H9 (cell line): ENCODE measurements at regions not wholly inside any gene's neighbourhood (a gene's known extent, or its start where the extent isn't known, plus 50 kb on each side); places are given as distances from the start of the nearest gene placed in this dataset.

Experiments
- DNase-seq: peaks from one replicate; pipeline ENCODE4 v3.0.0-alpha.2; 2017
- H2AFZ ChIP-seq: one replicate; pipeline ENCODE4 v1.6.1; 2013; ENCODE audit warnings: mild to moderate bottlenecking, low read length, control low read depth, moderate library complexity
- H2AK5ac ChIP-seq: 2 replicates; pipeline ENCODE4 v1.6.1; 2013; ENCODE audit warnings: low read length, control low read depth, mixed read lengths; ENCODE audit not compliant: insufficient read length
- H2BK120ac ChIP-seq: one replicate; pipeline ENCODE4 v1.6.1; 2013; ENCODE audit warnings: low read depth, mild to moderate bottlenecking, low read length, control low read depth, inconsistent platforms; ENCODE audit not compliant: poor library complexity, severe bottlenecking
- H2BK12ac ChIP-seq: 2 replicates; pipeline ENCODE4 v1.6.1; 2013; ENCODE audit warnings: low read length, control low read depth, mixed read lengths, low read depth; ENCODE audit not compliant: insufficient read length
- H2BK15ac ChIP-seq: 2 replicates; pipeline ENCODE4 v1.6.1; 2013; ENCODE audit warnings: low read depth, low read length, control low read depth
- H2BK20ac ChIP-seq: one replicate; pipeline ENCODE4 v1.6.1; 2013; ENCODE audit warnings: low read depth, mild to moderate bottlenecking, low read length, control low read depth, inconsistent platforms; ENCODE audit not compliant: poor library complexity, severe bottlenecking
- H2BK5ac ChIP-seq: 2 replicates; pipeline ENCODE4 v1.6.1; 2013; ENCODE audit warnings: low read length, control low read depth, mixed read lengths; ENCODE audit not compliant: insufficient read length
- H3K14ac ChIP-seq: 2 replicates; pipeline ENCODE4 v1.6.1; 2013; ENCODE audit warnings: low read length, control low read depth; ENCODE audit not compliant: insufficient read depth
- H3K18ac ChIP-seq: 2 replicates; pipeline ENCODE4 v1.6.1; 2013; ENCODE audit warnings: low read depth, mild to moderate bottlenecking, mixed read lengths, low read length, control low read depth; ENCODE audit not compliant: insufficient read length
- H3K23ac ChIP-seq: 2 replicates; pipeline ENCODE4 v1.6.1; 2013; ENCODE audit warnings: low read length, control low read depth, mixed read lengths, low read depth; ENCODE audit not compliant: insufficient read length
- H3K23me2 ChIP-seq: 2 replicates; pipeline ENCODE4 v1.6.1; 2013; ENCODE audit warnings: low read depth, mild to moderate bottlenecking, mixed read lengths, low read length, control low read depth; ENCODE audit not compliant: insufficient read length, poor library complexity, severe bottlenecking
- H3K27ac ChIP-seq: 2 replicates; pipeline ENCODE4 v1.5.1; 2013; ENCODE audit warnings: low read length, control low read depth, mixed read lengths, low read depth; ENCODE audit not compliant: insufficient read length
- H3K27me3 ChIP-seq: 2 replicates; pipeline ENCODE4 v1.6.1; 2013; ENCODE audit warnings: low read length, control low read depth, inconsistent platforms; ENCODE audit not compliant: insufficient read depth
- H3K4ac ChIP-seq: 2 replicates; pipeline ENCODE4 v1.6.1; 2013; ENCODE audit warnings: low read depth, mild to moderate bottlenecking, control low read depth, inconsistent platforms, low read length, moderate library complexity
- H3K4me1 ChIP-seq: 2 replicates; pipeline ENCODE4 v1.6.1; 2013; ENCODE audit warnings: low read length, control low read depth, inconsistent platforms; ENCODE audit not compliant: insufficient read depth
- H3K4me2 ChIP-seq: 2 replicates; pipeline ENCODE4 v1.6.1; 2013; ENCODE audit warnings: low read length, control low read depth, mixed read lengths; ENCODE audit not compliant: insufficient read length, insufficient read depth
- H3K56ac ChIP-seq: 2 replicates; pipeline ENCODE4 v1.6.1; 2013; ENCODE audit warnings: low read depth, mild to moderate bottlenecking, mixed read lengths, low read length, control low read depth; ENCODE audit not compliant: insufficient read length
- H3K79me1 ChIP-seq: 2 replicates; pipeline ENCODE4 v1.6.1; 2013; ENCODE audit warnings: low read depth, mild to moderate bottlenecking, moderate library complexity, low read length, control low read depth, inconsistent platforms; ENCODE audit not compliant: insufficient read depth, poor library complexity, severe bottlenecking
- H3K79me2 ChIP-seq: 2 replicates; pipeline ENCODE4 v1.6.1; 2013; ENCODE audit warnings: low read length, control low read depth, inconsistent platforms; ENCODE audit not compliant: insufficient read depth
- H3K9ac ChIP-seq: 2 replicates; pipeline ENCODE4 v1.6.1; 2013; ENCODE audit warnings: low read length, control low read depth, mixed read lengths; ENCODE audit not compliant: insufficient read length; ENCODE audit errors: extremely low read depth
- H3K9me3 ChIP-seq: one replicate; pipeline ENCODE4 v1.6.1; 2013; ENCODE audit warnings: low read depth, low read length, inconsistent platforms; ENCODE audit not compliant: control insufficient read depth
- H3T11ph ChIP-seq: one replicate; pipeline ENCODE4 v1.6.1; 2013; ENCODE audit warnings: mild to moderate bottlenecking, low read length, control low read depth, inconsistent platforms
- H4K20me1 ChIP-seq: one replicate; pipeline ENCODE4 v1.6.1; 2013; ENCODE audit not compliant: control insufficient read depth, insufficient read length, insufficient read depth
- H4K5ac ChIP-seq: 2 replicates; pipeline ENCODE4 v1.6.1; 2013; ENCODE audit warnings: low read depth, mild to moderate bottlenecking, mixed read lengths, low read length, control low read depth; ENCODE audit not compliant: insufficient read length
- H4K8ac ChIP-seq: replicated peaks from 2 replicates; pipeline ENCODE4 v1.6.1; 2013; ENCODE audit warnings: low read length, control low read depth, mixed read lengths, low read depth; ENCODE audit not compliant: insufficient read length
- H4K91ac ChIP-seq: 2 replicates; pipeline ENCODE4 v1.6.1; 2013; ENCODE audit warnings: low read depth, mild to moderate bottlenecking, moderate library complexity, mixed read lengths, low read length, control low read depth; ENCODE audit not compliant: insufficient read length
- H3K27ac Mint-ChIP-seq, 3 experiments: 2 replicates in 2 of 3; 3 replicates in 1 of 3; pipeline ENCODE4 v1.8.0; 2020 to 2021; ENCODE audit warnings: mixed read lengths in 3 of 3, mild to moderate bottlenecking in 1 of 3, moderate library complexity in 1 of 3
- H3K27me3 Mint-ChIP-seq: 2 replicates; pipeline ENCODE4 v1.8.0; 2021; ENCODE audit warnings: low read depth, mild to moderate bottlenecking, moderate library complexity, mixed read lengths
- H3K36me3 Mint-ChIP-seq, 3 experiments: 2 replicates in 2 of 3; 3 replicates in 1 of 3; pipeline ENCODE4 v1.8.0; 2020 to 2021; ENCODE audit warnings: low read depth in 3 of 3, mixed read lengths in 3 of 3; ENCODE audit not compliant: insufficient read depth in 1 of 3
- H3K4me1 Mint-ChIP-seq, 2 experiments: 2 replicates each; pipeline ENCODE4 v1.8.0; 2020; ENCODE audit warnings: mixed read lengths in 2 of 2
- H3K4me3 Mint-ChIP-seq, 2 experiments: 2 replicates in 1 of 2; 3 replicates in 1 of 2; pipeline ENCODE4 v1.8.0; 2020 to 2021; ENCODE audit warnings: mild to moderate bottlenecking in 2 of 2, mixed read lengths in 2 of 2, moderate library complexity in 1 of 2
- H3K9me3 Mint-ChIP-seq, 2 experiments: 2 replicates in 1 of 2; 3 replicates in 1 of 2; pipeline ENCODE4 v1.8.0; 2020; ENCODE audit warnings: mild to moderate bottlenecking in 2 of 2, mixed read lengths in 2 of 2, moderate library complexity in 1 of 2
- WGBS: extraction: QIAGEN DNeasy Blood & Tissue Kit; methylation state at CpG from one replicate; pipeline ENCODE4 v1.1.7; 2013; ENCODE audit warnings: missing lambda C conversion rate, low lambda C conversion rate, mixed read lengths; ENCODE audit not compliant: insufficient read length; ENCODE audit errors: extremely low coverage; 5-methylcytosine and 5-hydroxymethylcytosine counted together
- TF ChIP-seq, protein P1 (sequence below): fragments of 200-600 bp; sonication (generic); conservative IDR thresholded peaks from 3 replicates; pipeline ENCODE4 v1.8.0; 2021; ENCODE audit warnings: antibody characterized with exemption, mild to moderate bottlenecking

GRCh38 chr18:45212181-45213039, 402.9 kb upstream of the SLC14A2 start:
- Histone ChIP-seq H2AK5ac (no peak overlapping the region), H3K27me3 (no peaks in the 10 kb centered on the region), H3K9me3 (no peaks in the 10 kb centered on the region), H3K56ac (no peak overlapping the region), H3K4ac (no peak overlapping the region), H2BK12ac (no peak overlapping the region), H4K20me1 (no peaks in the 10 kb centered on the region), H2BK120ac (no peak overlapping the region), H3K4me2 (no peak overlapping the region), H3K27ac (no peak overlapping the region), H2AFZ (no peak overlapping the region), H3K79me2 (no peaks in the 10 kb centered on the region), H3K18ac (no peak overlapping the region), H4K8ac (no peak overlapping the region), H3K79me1 (no peaks in the 10 kb centered on the region), H3K23ac (no peak overlapping the region), H4K91ac (no peak overlapping the region), H3T11ph (no peak overlapping the region), H3K4me1 (no peaks in the 10 kb centered on the region), H3K14ac (no peak overlapping the region), H3K23me2 (no peaks in the 10 kb centered on the region), H2BK15ac (no peak overlapping the region), H2BK5ac (no peak overlapping the region), H3K9ac (no peak overlapping the region), H4K5ac (no peak overlapping the region), H2BK20ac (no peak overlapping the region)
- TF ChIP-seq, protein P1, sequence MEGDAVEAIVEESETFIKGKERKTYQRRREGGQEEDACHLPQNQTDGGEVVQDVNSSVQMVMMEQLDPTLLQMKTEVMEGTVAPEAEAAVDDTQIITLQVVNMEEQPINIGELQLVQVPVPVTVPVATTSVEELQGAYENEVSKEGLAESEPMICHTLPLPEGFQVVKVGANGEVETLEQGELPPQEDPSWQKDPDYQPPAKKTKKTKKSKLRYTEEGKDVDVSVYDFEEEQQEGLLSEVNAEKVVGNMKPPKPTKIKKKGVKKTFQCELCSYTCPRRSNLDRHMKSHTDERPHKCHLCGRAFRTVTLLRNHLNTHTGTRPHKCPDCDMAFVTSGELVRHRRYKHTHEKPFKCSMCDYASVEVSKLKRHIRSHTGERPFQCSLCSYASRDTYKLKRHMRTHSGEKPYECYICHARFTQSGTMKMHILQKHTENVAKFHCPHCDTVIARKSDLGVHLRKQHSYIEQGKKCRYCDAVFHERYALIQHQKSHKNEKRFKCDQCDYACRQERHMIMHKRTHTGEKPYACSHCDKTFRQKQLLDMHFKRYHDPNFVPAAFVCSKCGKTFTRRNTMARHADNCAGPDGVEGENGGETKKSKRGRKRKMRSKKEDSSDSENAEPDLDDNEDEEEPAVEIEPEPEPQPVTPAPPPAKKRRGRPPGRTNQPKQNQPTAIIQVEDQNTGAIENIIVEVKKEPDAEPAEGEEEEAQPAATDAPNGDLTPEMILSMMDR = peak; percentile 99
- Mint-ChIP-seq H3K9me3 (peaks cover 4% of the 10 kb centered on the region in 2 experiments; a peak in 3 of 5 replicates), H3K4me1 (peaks cover 0 to 2% of the 10 kb centered on the region in 2 experiments; a peak in 1 of 4 replicates), H3K4me3 (no peak overlapping the region), H3K27me3 (no peaks in the 10 kb centered on the region), H3K36me3 (no peaks in the 10 kb centered on the region), H3K27ac (no peak overlapping the region)
- peak; percentile 79 for DNase-seq
- WGBS = no CpG with 5 or more reads among the region's 13 CpGs
